Stimulated activated CD4-positive, alpha-beta T cell treated with anti-CD3 and anti-CD28 coated beads, Interleukin-2, amount 100 ng/mL, for 4 hours (primary cell): ENCODE measurements at regions not wholly inside any gene's neighbourhood (a gene's known extent, or its start where the extent isn't known, plus 50 kb on each side); places are given as distances from the start of the nearest gene placed in this dataset.

ENCODE experiments used
- DNase-seq: peaks from one replicate; pipeline ENCODE4 v3.0.0-alpha.2; 2020; ENCODE audit warnings: low read depth

- DNase-seq = no peak
These were observed 394.9 kb upstream of the CFAP20DC start for GRCh38 chr3:59444676-59445075.

- DNase-seq = no peak
These were observed 394.5 kb upstream of the CFAP20DC start for GRCh38 chr3:59444294-59444671.

- no peak for DNase-seq
These were observed 393.9 kb upstream of the CFAP20DC start for GRCh38 chr3:59443618-59444293.

- DNase-seq = no peak
These were observed 392.2 kb upstream of the CFAP20DC start for GRCh38 chr3:59442046-59442445.

- no peak for DNase-seq
These were observed 390.6 kb upstream of the CFAP20DC start for GRCh38 chr3:59440285-59441028.

- DNase-seq = no peak
These were observed 388.7 kb upstream of the CFAP20DC start for GRCh38 chr3:59438492-59438891.

- no peak for DNase-seq
These were observed 386.5 kb upstream of the CFAP20DC start for GRCh38 chr3:59436164-59436958.

GRCh38 chr3:59433546-59433945, 383.7 kb upstream of the CFAP20DC start:
- no peak for DNase-seq

- DNase-seq = no peak
These were observed 382.8 kb upstream of the CFAP20DC start for GRCh38 chr3:59432665-59433064.

GRCh38 chr3:59430341-59430740, 380.5 kb upstream of the CFAP20DC start:
- DNase-seq = no peak

- no peak for DNase-seq
These were observed 379.4 kb upstream of the CFAP20DC start for GRCh38 chr3:59429198-59429597.

GRCh38 chr3:59426821-59427565, 377.2 kb upstream of the CFAP20DC start:
- DNase-seq = no peak

- DNase-seq = peak; percentile 37
These were observed 376.1 kb upstream of the CFAP20DC start for GRCh38 chr3:59425942-59426341.

GRCh38 chr3:59425371-59425770, 375.5 kb upstream of the CFAP20DC start:
- DNase-seq = no peak

GRCh38 chr3:59424268-59425010, 374.6 kb upstream of the CFAP20DC start:
- no peak for DNase-seq

GRCh38 chr3:59423707-59424106, 373.9 kb upstream of the CFAP20DC start:
- DNase-seq = no peak

- no peak for DNase-seq
These were observed 372.5 kb upstream of the CFAP20DC start for GRCh38 chr3:59422312-59422711.

- no peak for DNase-seq
These were observed 369.0 kb upstream of the CFAP20DC start for GRCh38 chr3:59418836-59419235.

GRCh38 chr3:59412516-59412915, 362.7 kb upstream of the CFAP20DC start:
- DNase-seq = no peak

GRCh38 chr3:59411694-59412093, 361.9 kb upstream of the CFAP20DC start:
- no peak for DNase-seq

GRCh38 chr3:59411186-59411585, 361.4 kb upstream of the CFAP20DC start:
- DNase-seq = no peak
